GM18909 (cell line): ENCODE measurements at regions not wholly inside any gene's neighbourhood (a gene's known extent, or its start where the extent isn't known, plus 50 kb on each side); places are given as distances from the start of the nearest gene placed in this dataset.

ENCODE experiments used
- ATAC-seq: cut with Tn5 transposase; IDR thresholded peaks from one replicate; pipeline ENCODE4 v1.9.1; 2021; ENCODE audit warnings: mild to moderate bottlenecking; ENCODE audit not compliant: unreplicated experiment, poor library complexity

DNA sequence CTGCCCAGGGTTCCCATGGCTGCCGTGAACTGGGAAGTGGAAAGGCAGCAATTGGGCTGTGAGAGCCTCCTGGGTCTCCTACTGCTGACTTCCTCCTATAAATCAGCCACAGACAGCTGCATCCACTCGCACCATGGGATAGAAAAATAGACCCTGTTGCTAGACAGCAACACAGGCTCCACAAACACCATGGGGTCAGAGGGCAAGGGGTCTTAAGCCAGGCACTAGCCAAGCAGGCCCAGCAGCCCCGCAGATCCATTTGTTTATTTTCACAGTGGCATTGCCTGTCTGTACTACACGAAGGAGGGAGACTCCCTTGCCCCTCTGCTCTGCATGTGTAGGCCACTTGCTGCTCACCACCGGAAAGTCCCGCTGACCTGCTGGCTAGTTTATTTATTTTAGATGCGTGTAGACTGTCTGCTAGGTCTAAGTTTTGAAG is 139.8 kb downstream of the DACT1 start:
- no peak for ATAC-seq

GRCh38 chr14:58778202-58778601 is 140.4 kb downstream of the DACT1 start:
- no peak for ATAC-seq

GRCh38 chr14:58779376-58779775 is 141.6 kb downstream of the DACT1 start:
- no peak for ATAC-seq

GRCh38 chr14:58780185-58780584 is 142.4 kb downstream of the DACT1 start:
- no peak for ATAC-seq

DNA sequence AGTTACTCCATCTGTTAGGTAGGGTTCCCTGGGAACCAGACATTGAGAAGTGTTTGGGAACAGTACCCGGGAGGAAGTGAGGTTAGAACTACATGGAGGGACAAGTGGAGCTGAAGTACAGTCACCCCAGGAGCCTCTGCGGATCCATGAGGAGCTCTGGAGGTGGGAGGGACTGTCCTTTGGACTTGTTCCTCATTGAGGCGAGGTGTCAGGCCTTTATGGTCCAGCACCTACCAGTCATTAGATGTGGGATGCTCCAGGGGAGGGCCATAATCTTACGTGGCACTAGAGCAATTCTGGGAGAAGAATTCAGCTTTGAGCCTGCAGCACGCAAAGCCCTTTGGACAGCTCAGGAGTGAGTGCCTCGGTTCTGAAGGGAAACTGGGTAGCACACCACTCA is 142.8 kb downstream of the DACT1 start:
- no peak for ATAC-seq

- no peak for ATAC-seq
These were observed 144.2 kb downstream of the DACT1 start for GRCh38 chr14:58782011-58782410.

DNA sequence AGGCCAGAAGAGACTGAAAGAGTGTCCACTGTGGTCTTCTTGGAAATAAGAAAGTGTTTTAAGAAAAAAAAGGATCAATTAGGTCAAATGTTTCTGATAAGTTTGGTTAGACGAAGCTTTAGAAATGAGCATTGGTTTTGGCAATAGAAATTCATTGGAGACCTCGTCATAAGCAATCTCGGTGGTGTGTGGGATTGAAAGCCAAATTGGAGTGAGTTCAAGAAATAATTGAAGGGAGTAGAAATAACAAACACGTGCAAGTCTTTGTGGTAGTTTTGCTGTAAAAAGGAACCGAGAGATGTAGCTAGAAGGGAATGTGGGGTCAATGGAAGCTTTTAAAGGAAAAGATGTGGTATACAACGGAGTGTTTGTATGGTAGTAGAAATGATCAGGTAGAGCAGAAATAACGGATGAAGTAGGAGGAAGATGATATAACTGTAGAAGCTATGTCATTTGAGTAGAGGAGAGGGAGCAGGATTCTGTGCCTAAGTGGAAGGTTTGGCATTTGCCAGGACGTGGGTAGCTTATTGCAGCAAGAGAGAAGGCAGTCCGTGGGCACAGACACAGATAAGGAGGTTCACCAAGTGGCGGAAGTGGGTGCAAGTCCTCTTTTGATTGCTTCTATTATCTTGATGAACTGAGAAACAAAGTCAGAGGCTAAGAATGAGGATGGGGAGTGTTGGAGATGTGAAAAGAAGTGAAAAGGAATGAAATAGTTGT is 146.2 kb downstream of the DACT1 start:
- ATAC-seq: no peak

DNA sequence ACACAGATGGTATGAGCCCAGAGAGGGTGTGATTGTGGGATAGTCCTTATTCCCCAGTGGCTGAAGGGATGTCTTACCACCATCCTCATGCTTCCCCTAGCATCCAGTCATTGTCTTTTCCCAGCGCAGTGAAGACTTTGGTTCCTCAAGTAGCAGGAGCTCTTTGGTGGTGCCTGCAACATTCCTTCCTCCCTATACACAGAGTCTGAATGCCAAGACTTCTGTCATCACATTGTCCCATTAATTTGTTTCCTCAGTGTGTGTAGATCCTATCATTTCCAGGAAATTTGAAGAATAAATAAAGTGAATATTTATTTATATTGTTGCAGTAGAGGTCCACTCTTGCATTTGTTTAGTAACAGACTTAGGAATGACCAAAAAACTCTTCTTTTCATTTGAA is 147.2 kb downstream of the DACT1 start:
- no peak for ATAC-seq

DNA sequence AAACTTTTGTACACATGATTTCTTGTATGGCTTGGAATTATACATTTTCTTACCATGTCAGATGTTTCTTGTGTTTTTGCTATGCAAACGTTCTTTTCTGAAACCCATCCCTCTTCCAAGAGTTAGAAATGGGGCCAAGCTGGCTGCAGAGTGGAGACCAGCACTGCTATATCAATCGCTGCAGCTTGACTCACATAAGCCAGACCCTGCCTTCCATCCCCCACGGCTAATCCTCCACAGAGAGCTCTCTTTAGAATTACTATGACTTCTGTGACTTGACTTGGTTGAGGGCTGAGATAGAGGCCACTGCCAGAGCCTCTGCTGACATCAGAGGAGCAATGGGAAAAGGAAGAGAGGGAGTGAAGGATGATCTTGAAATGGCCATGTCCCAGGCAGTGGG is 147.9 kb downstream of the DACT1 start:
- no peak for ATAC-seq

- no peak for ATAC-seq
These were observed 149.8 kb downstream of the DACT1 start for GRCh38 chr14:58787592-58787991.

- ATAC-seq: no peak
These were observed 151.1 kb downstream of the DACT1 start for GRCh38 chr14:58788655-58789503.

- ATAC-seq: no peak
These were observed 152.0 kb downstream of the DACT1 start for GRCh38 chr14:58789736-58790135.

- no peak for ATAC-seq
These were observed 154.7 kb downstream of the DACT1 start for GRCh38 chr14:58792416-58792815.

DNA sequence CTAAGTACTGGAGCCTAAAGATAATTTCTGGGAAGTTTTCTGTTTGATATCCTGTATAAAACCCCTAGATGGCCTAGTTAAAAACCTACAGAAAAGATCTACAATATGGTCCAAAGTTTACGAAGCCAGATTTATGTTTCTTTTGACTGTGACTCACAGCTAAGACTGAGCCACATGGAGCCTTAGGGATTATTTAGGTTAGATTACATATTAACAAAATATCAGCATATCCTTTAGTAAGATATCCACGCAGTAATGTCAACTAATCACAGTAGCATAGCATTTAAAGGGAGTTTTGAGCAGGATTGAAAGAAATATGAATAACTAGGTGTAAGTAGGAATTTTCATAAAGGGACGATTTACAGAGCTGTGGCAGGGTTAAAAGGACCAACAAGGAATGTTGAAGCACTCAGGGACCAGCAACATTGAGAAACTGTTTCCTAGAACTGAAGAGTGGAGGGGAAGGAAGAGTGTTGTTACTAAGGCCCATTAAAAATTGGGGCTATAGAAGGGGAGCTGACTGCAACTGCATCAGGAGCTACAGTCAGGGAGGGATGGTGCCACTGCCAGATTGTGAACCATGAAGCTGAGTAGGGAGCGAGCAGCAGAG is 155.5 kb downstream of the DACT1 start:
- ATAC-seq: no peak

GRCh38 chr14:58794993-58795762 is 157.4 kb downstream of the DACT1 start:
- no peak for ATAC-seq

DNA sequence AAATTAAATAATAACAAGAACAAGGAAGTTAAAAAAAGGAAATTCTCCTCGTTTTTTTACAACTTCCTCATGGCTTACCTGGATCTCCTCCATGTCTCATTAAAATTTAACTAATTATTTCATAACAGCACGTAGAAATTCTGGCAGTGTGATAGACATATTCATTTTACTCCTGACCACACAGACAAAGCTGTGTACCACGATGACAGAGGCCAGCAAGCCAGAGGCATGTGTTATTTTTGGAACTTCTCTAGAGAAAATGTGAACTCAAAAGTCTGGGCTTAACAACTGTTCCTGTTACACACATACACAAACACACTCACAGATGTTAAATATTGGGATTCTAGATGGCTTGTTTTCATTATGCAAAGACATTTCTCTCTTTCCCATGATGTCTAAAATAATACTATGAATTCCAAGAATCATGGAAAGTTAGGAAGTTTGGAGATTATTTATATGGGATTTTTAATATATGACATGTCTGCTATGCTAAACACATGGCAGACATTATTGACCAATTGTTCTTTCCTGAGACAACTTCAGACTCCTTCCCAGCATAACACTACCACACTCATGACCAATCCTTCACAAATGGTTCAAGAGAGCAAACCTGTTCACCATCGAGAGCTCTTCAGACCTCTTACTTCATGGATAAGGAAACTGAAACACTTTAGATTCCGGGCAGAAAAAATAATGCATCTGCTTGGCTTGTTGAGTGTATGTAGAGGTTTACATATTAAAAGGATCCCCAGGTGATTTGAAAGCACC is 158.7 kb downstream of the DACT1 start:
- peak; percentile 27 for ATAC-seq

GRCh38 chr14:58797010-58797429 is 159.3 kb downstream of the DACT1 start:
- ATAC-seq: peak; percentile 91

GRCh38 chr14:58798173-58798572 is 160.4 kb downstream of the DACT1 start:
- no peak for ATAC-seq

- no peak for ATAC-seq
These were observed 163.3 kb downstream of the DACT1 start for GRCh38 chr14:58801086-58801485.

DNA sequence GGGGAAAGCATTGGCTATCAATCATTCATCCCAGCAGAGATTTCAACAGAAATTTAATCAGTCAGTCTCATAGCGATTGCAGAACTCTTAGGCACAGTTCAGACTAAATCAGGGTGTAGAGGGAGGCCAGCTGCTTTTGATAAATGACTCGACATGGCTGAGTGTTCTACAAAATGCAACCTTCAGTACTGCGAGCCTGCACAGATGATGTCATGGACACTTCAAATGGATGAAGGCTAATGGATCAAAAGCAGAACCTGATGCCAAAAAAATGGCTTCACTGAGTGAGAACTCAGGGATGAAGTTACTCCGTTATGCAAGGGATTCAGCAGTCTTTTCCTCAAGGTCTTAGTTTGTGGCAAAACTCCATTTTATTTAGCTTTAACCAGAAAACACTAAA is 167.3 kb downstream of the DACT1 start:
- no peak for ATAC-seq
